ENCODE measurements at regions not wholly inside any gene's neighbourhood (a gene's known extent, or its start where the extent isn't known, plus 50 kb on each side); places are given as distances from the start of the nearest gene placed in this dataset.

GRCh38 chr16:66270333-66270927, 96.1 kb upstream of the CDH5 start (continued):
- TF ChIP-seq HOXD1 (CRISPR knock-in tag; IDR thresholded peaks at IDR 0.05) (peak; percentile 80; the same call in 1 of the 2 replicates), BORCS8-MEF2B (CRISPR knock-in tag; IDR thresholded peaks at IDR 0.05) (peak; percentile 85), SP4 (CRISPR knock-in tag; IDR thresholded peaks at IDR 0.05) (no peak), ZNF556 (CRISPR knock-in tag; IDR thresholded peaks at IDR 0.05; ENCODE audit: borderline replicate concordance) (0 out of 2 replicates have a peak, but pooled peaks have one; percentile 56), CENPT (CRISPR knock-in tag; IDR thresholded peaks at IDR 0.05; ENCODE audit: low read depth) (0 out of 2 replicates have a peak, but pooled peaks have one; percentile 23), ZNF350 (CRISPR knock-in tag; IDR thresholded peaks at IDR 0.05; ENCODE audit: borderline replicate concordance, low read depth) (no peak), ZNF776 (CRISPR knock-in tag; IDR thresholded peaks at IDR 0.05) (peak; percentile 51; the same call in 1 of the 2 replicates), ZBTB25 (CRISPR knock-in tag; IDR thresholded peaks at IDR 0.05) (no peak), THAP8 (CRISPR knock-in tag; IDR thresholded peaks at IDR 0.05; ENCODE audit: borderline replicate concordance) (0 out of 2 replicates have a peak, but pooled peaks have one; percentile 35), PITX1 (CRISPR knock-in tag; IDR thresholded peaks at IDR 0.05) (0 out of 2 replicates have a peak, but pooled peaks have one; percentile 22), PRMT3 (CRISPR knock-in tag; IDR thresholded peaks at IDR 0.05; ENCODE audit: borderline replicate concordance, low read depth) (no peak), SMARCC2 (IDR thresholded peaks at IDR 0.05) (no peak), RCOR2 (CRISPR knock-in tag; IDR thresholded peaks at IDR 0.05) (no peak), HNRNPL (IDR thresholded peaks at IDR 0.05; ENCODE audit: low read depth, low read length) (no peak), TFAP4 (IDR thresholded peaks at IDR 0.05; ENCODE audit: borderline replicate concordance, low read depth) (no peak), NFATC3 (CRISPR knock-in tag; IDR thresholded peaks at IDR 0.05) (no peak), ZNF710 (CRISPR knock-in tag; IDR thresholded peaks at IDR 0.05; ENCODE audit: borderline replicate concordance) (no peak), NKX3-1 (CRISPR knock-in tag; IDR thresholded peaks at IDR 0.05) (peak; percentile 65; the same call in 1 of the 2 replicates), NFYC (CRISPR knock-in tag; IDR thresholded peaks at IDR 0.05) (no peak), MXD4 (CRISPR knock-in tag; IDR thresholded peaks at IDR 0.05) (0 out of 2 replicates have a peak, but pooled peaks have one; percentile 31), ATM (IDR thresholded peaks at IDR 0.05; ENCODE audit: borderline replicate concordance) (no peak)
